ENCODE measurements at regions not wholly inside any gene's neighbourhood (a gene's known extent, or its start where the extent isn't known, plus 50 kb on each side); places are given as distances from the start of the nearest gene placed in this dataset.

- H3K56ac ChIP-seq (ENCODE audit: extremely low read depth, insufficient read depth, low read length), result no peak overlapping the region
- H4K5ac ChIP-seq (ENCODE audit: low read depth, low read length), result no peak overlapping the region
- 25% methylated on average over 1 of the region's 3 CpGs; no CpG with 5 or more reads in 1 of the 2 experiments for WGBS, 2 experiments (ENCODE audit: extremely low coverage in 2 of 2, insufficient read length in 1 of 2)
- no peak overlapping the region for H3K4ac ChIP-seq (ENCODE audit: low read depth, low read length)
- H2BK5ac ChIP-seq (ENCODE audit: low read depth, low read length, poor library complexity, severe bottlenecking), result no peak overlapping the region
- H3K27ac ChIP-seq (ENCODE audit: insufficient read depth, low read length), result no peak overlapping the region
- CTCF ChIA-PET, result no interaction called here
- H2BK15ac ChIP-seq (ENCODE audit: low read depth, low read length), result no peak overlapping the region
- H2BK120ac ChIP-seq (ENCODE audit: low read depth, low read length), result no peak overlapping the region
- BruUV-seq (replicated peaks), result no TSS peak
- dilution Hi-C loops (cut with HindIII; ENCODE audit: low sequenced_read_pairs, unreplicated experiment) (no loop called here), in situ Hi-C loops (cut with MboI; ENCODE audit: low sequenced_read_pairs) (no loop called here), intact Hi-C loops (cut with micrococcal nuclease) (no loop called here)
- H3K14ac ChIP-seq (replicated peaks; ENCODE audit: low read depth, low read length), result no peak overlapping the region
- H3K23ac ChIP-seq (ENCODE audit: low read depth, low read length), result no peak overlapping the region
- H3K9me1 ChIP-seq (ENCODE audit: insufficient read depth, low read length), result no peaks in the 10 kb centered on the region
- no peak overlapping the region for H3K4me2 ChIP-seq (ENCODE audit: low read depth, low read length)
- no peak overlapping the region for H2AFZ ChIP-seq (replicated peaks; ENCODE audit: low read length, poor library complexity)
- H3K9me3 ChIP-seq (ENCODE audit: control insufficient read depth, insufficient read depth, low read length), result 0 out of 2 replicates have a peak, but pooled peaks cover 2% of the 10 kb centered on the region
- no peak overlapping the region for H2AK9ac ChIP-seq (replicated peaks; ENCODE audit: low read depth, low read length, poor library complexity)
- TF ChIP-seq MXI1 (IDR thresholded peaks at IDR 0.05; ENCODE audit: borderline replicate concordance, low read depth, low read length) (no peak), CTCF (conservative IDR thresholded peaks at IDR 0.05; ENCODE audit: low read depth, low read length) (no peak), CEBPB (IDR thresholded peaks at IDR 0.05; ENCODE audit: low read depth, low read length) (no peak), SMC3 (IDR thresholded peaks at IDR 0.05; ENCODE audit: low read depth, low read length) (no peak), NFE2L2 (IDR thresholded peaks at IDR 0.05; ENCODE audit: low read depth, low read length) (no peak), POLR2A (IDR thresholded peaks at IDR 0.05; ENCODE audit: low read depth, low read length) (no peak), MAFK (IDR thresholded peaks at IDR 0.05; ENCODE audit: low read depth, low read length) (no peak)
- TF ChIP-seq, protein P1, sequence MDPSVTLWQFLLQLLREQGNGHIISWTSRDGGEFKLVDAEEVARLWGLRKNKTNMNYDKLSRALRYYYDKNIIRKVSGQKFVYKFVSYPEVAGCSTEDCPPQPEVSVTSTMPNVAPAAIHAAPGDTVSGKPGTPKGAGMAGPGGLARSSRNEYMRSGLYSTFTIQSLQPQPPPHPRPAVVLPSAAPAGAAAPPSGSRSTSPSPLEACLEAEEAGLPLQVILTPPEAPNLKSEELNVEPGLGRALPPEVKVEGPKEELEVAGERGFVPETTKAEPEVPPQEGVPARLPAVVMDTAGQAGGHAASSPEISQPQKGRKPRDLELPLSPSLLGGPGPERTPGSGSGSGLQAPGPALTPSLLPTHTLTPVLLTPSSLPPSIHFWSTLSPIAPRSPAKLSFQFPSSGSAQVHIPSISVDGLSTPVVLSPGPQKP (IDR thresholded peaks at IDR 0.05; ENCODE audit: borderline replicate concordance, low read depth, low read length), result no peak
- H3K4me1 ChIP-seq (ENCODE audit: control insufficient read depth, insufficient read depth, low read length), result no peaks in the 10 kb centered on the region
- H3K9ac ChIP-seq (ENCODE audit: low read depth, low read length), result no peak overlapping the region
- no peak overlapping the region for H2BK20ac ChIP-seq (ENCODE audit: low read depth, low read length)
- H3K36me3 ChIP-seq (ENCODE audit: control insufficient read depth, insufficient read depth, low read length), result no peaks in the 10 kb centered on the region
- no peak overlapping the region for H2AK5ac ChIP-seq (ENCODE audit: low read depth, low read length)
- ATAC-seq (ENCODE audit: low read depth) (no peak), DNase-seq (no peak)
- H3K27me3 ChIP-seq (ENCODE audit: control insufficient read depth, insufficient read depth, low read length), result no peaks in the 10 kb centered on the region
- H3K18ac ChIP-seq (ENCODE audit: low read depth, low read length), result no peak overlapping the region
- H3K4me3 ChIP-seq (ENCODE audit: insufficient read depth, low read depth, low read length), result no peak overlapping the region
- H4K91ac ChIP-seq (ENCODE audit: insufficient read depth, low read depth, low read length), result no peak overlapping the region
- no peaks in the 10 kb centered on the region for H3K79me1 ChIP-seq (ENCODE audit: low read depth in 1 of 2, low read length in 2 of 2)
- no peak overlapping the region for H4K8ac ChIP-seq (ENCODE audit: low read depth in 2 of 2, low read length in 2 of 2)
- POLR2A ChIA-PET (ENCODE audit: unreplicated experiment), result no interaction called here
- H4K20me1 ChIP-seq (ENCODE audit: insufficient read depth, low read length), result no peaks in the 10 kb centered on the region
These were observed 350.2 kb upstream of the TSHZ3 start for GRCh38 chr19:31699421-31699820.

Measured in IMR-90 (cell line).